ENCODE measurements at regions not wholly inside any gene's neighbourhood (a gene's known extent, or its start where the extent isn't known, plus 50 kb on each side); places are given as distances from the start of the nearest gene placed in this dataset.

- TF ChIP-seq CTCF (IDR thresholded peaks at IDR 0.05) (no peak), EZH2 (IDR thresholded peaks at IDR 0.05; ENCODE audit: borderline replicate concordance, insufficient read depth, low read depth, low read length, poor library complexity, severe bottlenecking) (no peak)
Observed at GRCh38 chr14:53696217-53696965, 260.2 kb downstream of the BMP4 start.

Data from B cell (primary cell).